Upper lobe of right lung (tissue), 1 donor: ENCODE measurements at regions not wholly inside any gene's neighbourhood (a gene's known extent, or its start where the extent isn't known, plus 50 kb on each side); places are given as distances from the start of the nearest gene placed in this dataset.

Experiments used
- ATAC-seq: fragments of 200-7000 bp; cut with Tn5 transposase; one replicate; pipeline ENCODE4 v1.9.1; 2020; ENCODE audit warnings: mild to moderate bottlenecking, moderate library complexity
- DNase-seq: peaks from one replicate; pipeline ENCODE4 v3.0.0-alpha.2; 2020
- H3K27ac ChIP-seq: fragments of 200-600 bp; one replicate; pipeline ENCODE4 v1.8.0; 2022
- H3K27me3 ChIP-seq: fragments of 200-600 bp; one replicate; pipeline ENCODE4 v1.8.0; 2022; ENCODE audit warnings: mild to moderate bottlenecking
- H3K36me3 ChIP-seq: fragments of 200-600 bp; one replicate; pipeline ENCODE4 v1.8.0; 2022
- H3K4me1 ChIP-seq: fragments of 200-600 bp; one replicate; pipeline ENCODE4 v1.8.0; 2022
- H3K4me3 ChIP-seq: fragments of 200-600 bp; one replicate; pipeline ENCODE4 v1.8.0; 2022; ENCODE audit warnings: mild to moderate bottlenecking
- H3K9me3 ChIP-seq: fragments of 200-600 bp; one replicate; pipeline ENCODE4 v1.8.0; 2022
- CTCF ChIP-seq: fragments of 200-600 bp; IDR thresholded peaks from one replicate; pipeline ENCODE4 v1.8.0; 2022; ENCODE audit warnings: antibody characterized with exemption
- intact Hi-C: fragments of 100-400 bp; cut with DNase I; formaldehyde crosslinking; loops from one replicate; pipeline ENCODE4 v1.11.0; 2022
- donor health status: DM: no; HTN: yes; CAD: no; lungs with severe emphysema.

- Histone ChIP-seq H3K4me1 (no peaks in the 10 kb centered on the region), H3K4me3 (no peak overlapping the region), H3K9me3 (no peaks in the 10 kb centered on the region), H3K27ac (no peak overlapping the region), H3K36me3 (no peaks in the 10 kb centered on the region), H3K27me3 (no peaks in the 10 kb centered on the region)
- peak; percentile 49 for ATAC-seq
- DNase-seq: no peak
- intact Hi-C loops: no loop called here
- TF ChIP-seq CTCF: peak; percentile 63
Observed at GRCh38 chr18:72672364-72673184, 128.4 kb upstream of the CBLN2 start.

- Histone ChIP-seq H3K4me1 (no peaks in the 10 kb centered on the region), H3K36me3 (no peaks in the 10 kb centered on the region), H3K27me3 (no peaks in the 10 kb centered on the region), H3K4me3 (no peak overlapping the region), H3K27ac (no peak overlapping the region), H3K9me3 (no peaks in the 10 kb centered on the region)
- intact Hi-C loops: no loop called here
- no peak for TF ChIP-seq CTCF
- ATAC-seq (peak; percentile 13), DNase-seq (no peak)
Observed at GRCh38 chr18:72667932-72668331, 123.8 kb upstream of the CBLN2 start.

- intact Hi-C loops: no loop called here
- TF ChIP-seq CTCF: peak; percentile 46
- no peak overlapping the region for H3K4me3 ChIP-seq
- H3K4me1 ChIP-seq: no peaks in the 10 kb centered on the region
- DNase-seq (no peak), ATAC-seq (peak; percentile 69)
- no peak overlapping the region for H3K27ac ChIP-seq
- no peaks in the 10 kb centered on the region for H3K9me3 ChIP-seq
- no peaks in the 10 kb centered on the region for H3K27me3 ChIP-seq
- no peaks in the 10 kb centered on the region for H3K36me3 ChIP-seq
Observed at GRCh38 chr18:72652990-72653593, 109.0 kb upstream of the CBLN2 start.

GRCh38 chr18:72651033-72651432 is 106.9 kb upstream of the CBLN2 start:
- Histone ChIP-seq H3K4me1 (no peaks in the 10 kb centered on the region), H3K36me3 (no peaks in the 10 kb centered on the region), H3K27ac (no peak overlapping the region), H3K27me3 (no peaks in the 10 kb centered on the region), H3K9me3 (no peaks in the 10 kb centered on the region), H3K4me3 (no peak overlapping the region)
- no peak for TF ChIP-seq CTCF
- ATAC-seq (no peak), DNase-seq (no peak)
- intact Hi-C loops: no loop called here

GRCh38 chr18:72648481-72648960 is 104.4 kb upstream of the CBLN2 start:
- intact Hi-C loops: no loop called here
- ATAC-seq: no peak
- TF ChIP-seq CTCF: no peak
- Histone ChIP-seq H3K27ac (no peak overlapping the region), H3K36me3 (no peaks in the 10 kb centered on the region), H3K4me3 (no peak overlapping the region), H3K27me3 (no peaks in the 10 kb centered on the region), H3K9me3 (no peaks in the 10 kb centered on the region), H3K4me1 (no peaks in the 10 kb centered on the region)
- DNase-seq: no peak
